NCI-H2107 treated with DMSO at 0.1 percent for 48 hours (cell line): ENCODE measurements at regions not wholly inside any gene's neighbourhood (a gene's known extent, or its start where the extent isn't known, plus 50 kb on each side); places are given as distances from the start of the nearest gene placed in this dataset.

ENCODE experiments used
- DNase-seq: peaks from one replicate; lab custom pipeline; 2025; ENCODE audit not compliant: unreplicated experiment; lab: John Stamatoyannopoulos, UW

- DNase-seq: no peak
Observed at GRCh38 chr10:78292250-78292981, 258.8 kb downstream of the RPS24 start.

- no peak for DNase-seq
Observed at GRCh38 chr10:78292982-78293865, 259.6 kb downstream of the RPS24 start.

GRCh38 chr10:78295242-78295641 lies 261.6 kb downstream of the RPS24 start:
- DNase-seq: no peak

GRCh38 chr10:78296785-78297184 lies 263.1 kb downstream of the RPS24 start:
- DNase-seq: no peak

- DNase-seq: no peak
Observed at GRCh38 chr10:78297997-78298396, 264.3 kb downstream of the RPS24 start.

- no peak for DNase-seq
Observed at GRCh38 chr10:78298835-78299234, 265.2 kb downstream of the RPS24 start.

GRCh38 chr10:78299851-78300468 lies 266.3 kb downstream of the RPS24 start:
- DNase-seq: no peak

GRCh38 chr10:78300526-78300925 lies 266.9 kb downstream of the RPS24 start:
- DNase-seq: no peak

GRCh38 chr10:78301481-78301880 lies 267.8 kb downstream of the RPS24 start:
- no peak for DNase-seq

GRCh38 chr10:78301891-78302738 lies 268.5 kb downstream of the RPS24 start:
- no peak for DNase-seq

GRCh38 chr10:78302739-78302988 lies 269.0 kb downstream of the RPS24 start:
- peak; percentile 42 for DNase-seq

GRCh38 chr10:78302989-78303854 lies 269.6 kb downstream of the RPS24 start:
- DNase-seq: peak; percentile 72

GRCh38 chr10:78304091-78305045 lies 270.7 kb downstream of the RPS24 start:
- DNase-seq: no peak

GRCh38 chr10:78305311-78305710 lies 271.6 kb downstream of the RPS24 start:
- DNase-seq: no peak

GRCh38 chr10:78306358-78306757 lies 272.7 kb downstream of the RPS24 start:
- no peak for DNase-seq

- no peak for DNase-seq
Observed at GRCh38 chr10:78307576-78307975, 273.9 kb downstream of the RPS24 start.

- no peak for DNase-seq
Observed at GRCh38 chr10:78309536-78310237, 276.0 kb downstream of the RPS24 start.

GRCh38 chr10:78310481-78311080 lies 276.9 kb downstream of the RPS24 start:
- no peak for DNase-seq
